PC-9 (cell line): ENCODE measurements at regions not wholly inside any gene's neighbourhood (a gene's known extent, or its start where the extent isn't known, plus 50 kb on each side); places are given as distances from the start of the nearest gene placed in this dataset.

Experiments used
- EZH2 ChIP-seq: fragments of 200-600 bp; sonication (generic); IDR thresholded peaks from 2 replicates; pipeline ENCODE4 v1.8.0; 2017; ENCODE audit warnings: antibody characterized with exemption, low read depth
- TF ChIP-seq, protein P1 (sequence below): fragments of 200-600 bp; sonication (generic); conservative IDR thresholded peaks from 2 replicates; pipeline ENCODE4 v1.6.1; 2017; ENCODE audit warnings: mixed run types, antibody characterized with exemption, mild to moderate bottlenecking, moderate library complexity

DNA sequence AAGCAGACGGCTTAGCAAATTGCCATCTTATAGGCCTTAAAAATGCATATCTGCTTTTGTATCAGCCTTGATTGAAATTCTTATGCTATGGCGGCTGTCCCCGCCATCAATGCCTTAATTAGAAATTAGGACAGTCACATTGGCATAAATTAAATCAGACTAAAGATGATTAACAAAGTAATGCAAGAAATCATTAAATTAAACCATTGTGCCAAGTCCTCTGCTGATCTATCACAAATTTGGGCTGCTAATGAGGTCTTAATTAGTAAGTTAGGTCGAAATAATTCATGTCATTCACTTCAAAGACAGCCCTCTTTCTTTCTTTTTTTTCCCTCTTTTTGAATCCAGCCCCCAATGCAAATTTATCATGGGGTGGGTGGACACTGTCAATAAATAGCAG lies 159.3 kb downstream of the MIAT start:
- TF ChIP-seq, protein P1, sequence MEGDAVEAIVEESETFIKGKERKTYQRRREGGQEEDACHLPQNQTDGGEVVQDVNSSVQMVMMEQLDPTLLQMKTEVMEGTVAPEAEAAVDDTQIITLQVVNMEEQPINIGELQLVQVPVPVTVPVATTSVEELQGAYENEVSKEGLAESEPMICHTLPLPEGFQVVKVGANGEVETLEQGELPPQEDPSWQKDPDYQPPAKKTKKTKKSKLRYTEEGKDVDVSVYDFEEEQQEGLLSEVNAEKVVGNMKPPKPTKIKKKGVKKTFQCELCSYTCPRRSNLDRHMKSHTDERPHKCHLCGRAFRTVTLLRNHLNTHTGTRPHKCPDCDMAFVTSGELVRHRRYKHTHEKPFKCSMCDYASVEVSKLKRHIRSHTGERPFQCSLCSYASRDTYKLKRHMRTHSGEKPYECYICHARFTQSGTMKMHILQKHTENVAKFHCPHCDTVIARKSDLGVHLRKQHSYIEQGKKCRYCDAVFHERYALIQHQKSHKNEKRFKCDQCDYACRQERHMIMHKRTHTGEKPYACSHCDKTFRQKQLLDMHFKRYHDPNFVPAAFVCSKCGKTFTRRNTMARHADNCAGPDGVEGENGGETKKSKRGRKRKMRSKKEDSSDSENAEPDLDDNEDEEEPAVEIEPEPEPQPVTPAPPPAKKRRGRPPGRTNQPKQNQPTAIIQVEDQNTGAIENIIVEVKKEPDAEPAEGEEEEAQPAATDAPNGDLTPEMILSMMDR, result no peak
- TF ChIP-seq EZH2, result no peak
